GM12865 (cell line): ENCODE measurements at regions not wholly inside any gene's neighbourhood (a gene's known extent, or its start where the extent isn't known, plus 50 kb on each side); places are given as distances from the start of the nearest gene placed in this dataset.

Experiments used
- DNase-seq: peaks from one replicate; pipeline ENCODE4 v3.0.0; 2010; ENCODE audit warnings: low read depth
- H3K4me3 ChIP-seq: 2 replicates; pipeline ENCODE4 v1.5.1; 2011; ENCODE audit warnings: mild to moderate bottlenecking, low read depth, low read length, control low read depth
- CTCF ChIP-seq: IDR thresholded peaks from 2 replicates; pipeline ENCODE4 v1.5.1; 2011; ENCODE audit warnings: low read length, control low read depth, low read depth, inconsistent platforms; ENCODE audit not compliant: insufficient read depth; ENCODE audit errors: missing control alignments

- no peak for TF ChIP-seq CTCF
- no peak overlapping the region for H3K4me3 ChIP-seq
- DNase-seq, result no peak
These were observed 127.2 kb upstream of the SLIT2 start for GRCh38 chr4:20124317-20125026.

- no peak for DNase-seq
- TF ChIP-seq CTCF, result no peak
- no peak overlapping the region for H3K4me3 ChIP-seq
These were observed 129.3 kb upstream of the SLIT2 start for GRCh38 chr4:20122198-20122988.

GRCh38 chr4:20119141-20119540 lies 132.6 kb upstream of the SLIT2 start:
- no peak overlapping the region for H3K4me3 ChIP-seq
- TF ChIP-seq CTCF, result no peak
- DNase-seq, result no peak

GRCh38 chr4:20109391-20109790 lies 142.3 kb upstream of the SLIT2 start:
- TF ChIP-seq CTCF, result no peak
- H3K4me3 ChIP-seq, result no peak overlapping the region
- DNase-seq, result no peak

GRCh38 chr4:20106921-20107320 lies 144.8 kb upstream of the SLIT2 start:
- DNase-seq, result no peak
- TF ChIP-seq CTCF, result no peak
- H3K4me3 ChIP-seq, result no peak overlapping the region

- no peak overlapping the region for H3K4me3 ChIP-seq
- DNase-seq, result no peak
- no peak for TF ChIP-seq CTCF
These were observed 149.9 kb upstream of the SLIT2 start for GRCh38 chr4:20101831-20102230.
